ENCODE measurements at regions not wholly inside any gene's neighbourhood (a gene's known extent, or its start where the extent isn't known, plus 50 kb on each side); places are given as distances from the start of the nearest gene placed in this dataset.

- no peak overlapping the region for H3K4me3 ChIP-seq (ENCODE audit: control insufficient read depth, low read depth, low read length)
Observed at GRCh38 chr11:116472651-116473050, 300.1 kb downstream of the BUD13 start.

GRCh38 chr11:116471608-116472256, 301.1 kb downstream of the BUD13 start:
- H3K4me3 ChIP-seq (ENCODE audit: control insufficient read depth, low read depth, low read length) = no peak overlapping the region
- no peak for TF ChIP-seq CTCF (IDR thresholded peaks at IDR 0.05; ENCODE audit: control insufficient read depth, insufficient read depth, low read depth, low read length, missing control alignments)
- DNase-seq (ENCODE audit: low read depth) = peak; percentile 10

More at GRCh38 chr11:116472651-116473050, 300.1 kb downstream of the BUD13 start:
- DNase-seq (ENCODE audit: low read depth) = no peak
- no peak for TF ChIP-seq CTCF (IDR thresholded peaks at IDR 0.05; ENCODE audit: control insufficient read depth, insufficient read depth, low read depth, low read length, missing control alignments)

GRCh38 chr11:116468699-116469098, 304.1 kb downstream of the BUD13 start:
- no peak overlapping the region for H3K4me3 ChIP-seq (ENCODE audit: control insufficient read depth, low read depth, low read length)
- DNase-seq (ENCODE audit: low read depth) = no peak
- no peak for TF ChIP-seq CTCF (IDR thresholded peaks at IDR 0.05; ENCODE audit: control insufficient read depth, insufficient read depth, low read depth, low read length, missing control alignments)

GRCh38 chr11:116467823-116468222, 305.0 kb downstream of the BUD13 start:
- no peak for TF ChIP-seq CTCF (IDR thresholded peaks at IDR 0.05; ENCODE audit: control insufficient read depth, insufficient read depth, low read depth, low read length, missing control alignments)
- H3K4me3 ChIP-seq (ENCODE audit: control insufficient read depth, low read depth, low read length) = no peak overlapping the region
- peak; percentile 4 for DNase-seq (ENCODE audit: low read depth)

DNA sequence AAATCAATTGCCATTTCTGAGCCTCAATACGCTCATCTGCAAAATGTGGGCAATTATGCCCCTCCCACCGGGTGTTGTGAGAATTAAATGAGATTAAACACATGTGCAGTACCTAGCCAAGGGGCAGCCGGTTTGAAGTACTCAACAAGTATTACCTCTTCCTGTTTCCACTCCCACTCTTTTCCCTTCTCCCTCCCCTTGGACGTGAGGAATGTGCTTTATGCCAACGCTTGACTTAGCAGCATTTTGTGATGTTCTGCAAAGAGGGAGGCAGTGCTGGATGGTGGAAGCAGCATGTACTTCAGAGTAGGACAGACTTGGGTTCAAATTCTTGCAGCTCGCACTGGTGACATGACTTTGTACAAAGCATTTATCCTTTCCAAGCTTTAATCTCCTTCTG, 306.0 kb downstream of the BUD13 start:
- TF ChIP-seq CTCF (IDR thresholded peaks at IDR 0.05; ENCODE audit: control insufficient read depth, insufficient read depth, low read depth, low read length, missing control alignments) = no peak
- no peak overlapping the region for H3K4me3 ChIP-seq (ENCODE audit: control insufficient read depth, low read depth, low read length)
- no peak for DNase-seq (ENCODE audit: low read depth)

GRCh38 chr11:116466191-116466590, 306.6 kb downstream of the BUD13 start:
- no peak overlapping the region for H3K4me3 ChIP-seq (ENCODE audit: control insufficient read depth, low read depth, low read length)
- TF ChIP-seq CTCF (IDR thresholded peaks at IDR 0.05; ENCODE audit: control insufficient read depth, insufficient read depth, low read depth, low read length, missing control alignments) = no peak
- no peak for DNase-seq (ENCODE audit: low read depth)

Data from AG09309 (cell line).